NCI-H2171 treated with DMSO at 0.1 percent for 48 hours (cell line): ENCODE measurements at regions not wholly inside any gene's neighbourhood (a gene's known extent, or its start where the extent isn't known, plus 50 kb on each side); places are given as distances from the start of the nearest gene placed in this dataset.
A peak's percentile ranks its signal among the peaks of the same experiment; 100 is the strongest.

Experiments used
- DNase-seq: peaks from one replicate; lab custom pipeline; 2025; lab: John Stamatoyannopoulos, UW

DNA sequence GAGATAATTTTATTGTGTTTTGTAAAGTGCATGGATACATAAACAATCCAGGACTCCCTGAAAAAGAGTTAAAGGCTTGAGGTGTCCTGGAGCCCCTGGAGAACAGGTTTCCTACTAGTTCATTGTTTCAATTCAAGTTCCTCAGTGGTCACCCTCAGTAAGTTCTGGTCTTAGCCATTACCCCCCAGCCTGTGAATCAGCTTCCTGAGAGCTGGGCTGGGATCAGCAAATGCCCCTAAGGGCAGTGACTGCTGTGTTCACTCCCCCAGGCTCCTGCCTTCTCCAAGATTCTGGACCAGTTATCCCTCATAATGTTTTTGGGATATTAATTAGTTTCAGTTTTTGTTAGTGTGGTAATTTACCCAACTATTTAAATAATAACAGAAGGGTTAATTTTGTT lies 151.6 kb upstream of the PRSS58 start:
- no peak for DNase-seq

DNA sequence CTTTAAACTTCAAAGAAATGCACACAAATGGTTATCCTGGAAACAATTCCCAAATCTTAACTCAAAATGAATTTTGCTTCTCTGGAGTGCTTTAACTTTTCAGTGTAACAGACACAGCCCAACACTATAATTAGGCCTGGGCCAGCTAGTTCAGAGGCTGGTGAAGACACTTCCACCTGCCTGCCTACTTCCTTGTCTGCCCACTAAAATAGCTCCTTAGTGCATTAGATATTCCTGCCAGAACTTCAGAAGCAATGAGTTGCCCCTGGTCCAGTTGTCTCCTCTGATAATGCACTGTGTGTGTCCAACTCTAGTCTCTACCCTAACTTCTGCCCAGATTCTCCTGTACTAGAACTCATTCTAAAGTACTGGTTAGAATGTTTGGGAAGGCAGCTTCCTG lies 150.9 kb upstream of the PRSS58 start:
- no peak for DNase-seq

GRCh38 chr7:142407939-142408570 lies 150.2 kb upstream of the PRSS58 start:
- DNase-seq, result no peak

DNA sequence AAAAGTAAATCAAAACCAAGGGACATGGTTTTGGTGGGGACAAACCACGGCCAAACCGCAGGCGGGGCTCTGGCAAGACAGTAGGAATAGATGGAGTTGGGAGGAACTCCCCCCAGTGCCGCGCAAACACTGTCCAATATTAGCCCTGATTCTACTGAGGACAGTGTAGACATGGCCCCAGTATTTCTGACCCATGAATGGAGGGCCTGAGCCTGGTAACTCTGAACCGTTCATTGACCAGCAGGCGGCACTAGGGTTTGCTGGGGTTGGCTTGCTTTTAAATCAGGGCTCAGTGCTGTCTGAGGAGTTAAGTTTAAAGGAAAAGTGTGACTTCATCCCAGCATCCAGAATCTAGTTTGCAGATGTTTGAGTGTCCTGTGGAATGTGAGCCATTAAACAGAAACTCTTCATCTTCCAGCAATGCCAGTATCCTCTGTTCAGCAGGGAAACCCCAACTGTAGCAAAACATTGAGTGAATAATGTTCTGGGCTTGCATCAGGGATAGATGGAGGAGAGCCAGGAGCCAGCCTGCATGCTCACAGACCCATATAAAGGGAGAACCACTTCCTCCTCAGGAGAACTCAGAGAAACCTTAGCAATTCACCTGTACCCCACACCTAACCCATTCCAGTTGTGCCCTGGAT lies 147.4 kb upstream of the PRSS58 start:
- DNase-seq, result no peak

DNA sequence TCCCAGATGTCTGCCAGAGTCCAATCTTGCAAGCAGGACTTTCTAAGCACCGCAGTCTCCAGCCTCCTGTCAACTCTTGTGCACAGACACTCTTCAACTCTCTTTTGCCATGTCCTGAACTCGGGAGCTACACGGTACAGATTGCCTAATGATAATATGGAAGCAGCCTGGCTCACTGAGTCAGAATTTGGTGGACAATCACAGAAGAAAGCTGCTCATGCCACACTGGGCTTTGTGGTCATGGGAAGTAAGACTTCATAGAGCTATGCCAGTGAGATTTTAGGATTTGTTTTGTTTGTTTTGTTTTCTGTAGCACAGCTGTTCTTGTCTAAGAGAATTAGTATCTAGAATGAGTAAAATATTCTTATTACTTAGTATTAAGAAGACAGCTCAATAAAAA lies 144.1 kb upstream of the PRSS58 start:
- no peak for DNase-seq

DNA sequence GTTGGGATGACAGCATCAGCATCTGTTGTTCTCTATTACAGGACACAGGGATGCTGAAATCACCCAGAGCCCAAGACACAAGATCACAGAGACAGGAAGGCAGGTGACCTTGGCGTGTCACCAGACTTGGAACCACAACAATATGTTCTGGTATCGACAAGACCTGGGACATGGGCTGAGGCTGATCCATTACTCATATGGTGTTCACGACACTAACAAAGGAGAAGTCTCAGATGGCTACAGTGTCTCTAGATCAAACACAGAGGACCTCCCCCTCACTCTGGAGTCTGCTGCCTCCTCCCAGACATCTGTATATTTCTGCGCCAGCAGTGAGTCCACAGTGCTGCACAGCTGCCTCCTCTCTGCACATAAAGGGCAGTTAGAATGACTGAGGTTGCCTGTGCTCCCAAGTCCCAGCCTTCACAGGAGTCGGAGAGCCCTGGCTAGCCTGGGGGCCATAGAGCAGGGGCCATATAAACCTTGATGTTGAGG lies 142.2 kb upstream of the PRSS58 start:
- no peak for DNase-seq

DNA sequence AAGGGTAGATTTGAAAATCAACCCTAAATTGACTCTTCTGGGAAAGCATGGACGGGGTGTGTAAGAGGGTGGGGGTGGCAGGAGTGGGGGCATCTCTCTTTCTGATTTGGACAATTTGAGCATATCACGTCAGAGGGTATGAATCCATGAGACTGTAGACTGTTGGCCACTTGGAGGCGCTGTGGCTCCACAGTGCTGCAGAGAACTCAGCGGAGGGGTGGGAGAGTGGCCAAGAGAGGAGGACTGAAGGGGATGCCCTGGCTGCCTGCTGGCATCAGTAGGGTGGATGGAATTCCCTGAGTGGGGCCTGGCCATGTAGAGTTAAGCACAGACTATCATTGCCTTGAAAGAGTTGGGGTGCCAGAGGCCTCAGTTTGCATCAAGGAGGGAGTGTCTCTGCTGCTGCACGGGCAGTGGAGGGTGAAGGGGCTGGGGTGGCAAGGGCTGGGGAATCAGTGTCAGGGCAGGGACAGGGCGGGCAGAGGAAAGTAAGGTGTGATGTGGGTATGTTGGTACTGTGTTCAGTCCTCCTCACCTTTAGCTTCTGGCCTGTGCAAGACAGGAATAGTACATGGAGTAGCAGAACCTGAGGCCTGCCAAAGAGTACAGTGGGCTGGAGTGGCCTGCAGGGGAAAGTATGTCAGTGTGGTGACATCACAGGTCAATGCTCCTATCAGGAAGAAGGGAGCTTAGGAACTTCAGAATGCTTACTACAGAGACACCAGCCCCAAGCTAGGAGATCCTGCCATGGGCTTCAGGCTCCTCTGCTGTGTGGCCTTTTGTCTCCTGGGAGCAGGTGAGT lies 133.5 kb upstream of the PRSS58 start:
- no peak for DNase-seq

DNA sequence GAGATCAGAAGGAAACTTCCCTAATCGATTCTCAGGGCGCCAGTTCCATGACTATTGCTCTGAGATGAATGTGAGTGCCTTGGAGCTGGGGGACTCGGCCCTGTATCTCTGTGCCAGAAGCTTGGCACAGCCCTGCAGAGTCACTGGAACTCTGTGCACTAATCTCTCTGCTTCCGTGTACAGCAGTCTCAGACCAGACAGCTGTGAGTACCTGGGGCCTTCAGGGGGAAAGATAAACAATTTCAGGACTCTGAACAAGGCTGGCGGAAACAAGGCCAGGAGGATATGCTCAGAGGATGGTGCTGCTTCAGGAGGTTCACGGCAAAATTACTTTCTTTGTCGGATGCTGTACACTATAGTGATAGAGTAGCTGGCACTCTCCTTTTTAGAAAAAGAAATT lies 131.7 kb upstream of the PRSS58 start:
- peak; percentile 42 for DNase-seq

DNA sequence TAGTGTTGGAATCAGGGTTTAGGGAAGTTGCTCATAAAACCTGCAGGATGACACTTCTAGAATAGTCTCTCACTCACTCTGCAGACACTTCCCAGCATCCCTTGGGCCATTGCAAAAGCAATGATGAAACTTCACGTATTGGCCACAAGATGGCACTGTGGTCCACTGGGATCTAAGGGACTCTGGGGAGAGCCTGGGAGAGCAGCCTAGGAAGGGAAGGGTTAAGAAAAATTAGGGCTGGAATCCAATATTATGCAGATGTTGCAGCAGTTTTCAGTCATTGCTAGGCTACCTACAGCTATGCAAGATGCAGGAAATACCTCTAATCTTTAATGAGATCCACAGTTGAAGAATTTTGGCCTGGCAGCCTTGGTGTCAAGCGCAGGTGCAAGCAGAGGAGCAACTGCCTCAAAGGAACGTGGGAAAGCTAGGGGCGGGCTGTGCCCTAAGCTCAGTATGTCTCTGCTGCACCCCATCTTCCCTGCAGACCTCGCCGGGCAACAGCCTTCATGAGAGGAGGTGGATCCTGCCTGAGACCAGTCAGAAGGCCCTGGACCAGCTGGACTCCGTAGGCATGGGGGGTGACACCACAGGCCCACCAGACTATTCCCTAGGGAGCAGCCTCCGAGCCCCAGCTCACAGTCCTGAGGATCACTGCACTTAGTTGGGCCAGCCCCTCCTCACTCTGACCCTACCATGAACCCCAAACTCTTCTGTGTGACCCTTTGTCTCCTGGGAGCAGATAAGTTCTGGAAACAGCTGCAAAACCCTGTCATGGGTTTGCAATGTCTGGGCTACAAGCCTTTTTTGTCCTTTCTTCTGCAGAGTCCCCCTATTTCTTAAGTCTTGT lies 127.9 kb upstream of the PRSS58 start:
- DNase-seq, result peak; percentile 68

- no peak for DNase-seq
Measured at GRCh38 chr7:142384493-142384922, 126.7 kb upstream of the PRSS58 start.

GRCh38 chr7:142383841-142384492 lies 126.1 kb upstream of the PRSS58 start:
- no peak for DNase-seq

DNA sequence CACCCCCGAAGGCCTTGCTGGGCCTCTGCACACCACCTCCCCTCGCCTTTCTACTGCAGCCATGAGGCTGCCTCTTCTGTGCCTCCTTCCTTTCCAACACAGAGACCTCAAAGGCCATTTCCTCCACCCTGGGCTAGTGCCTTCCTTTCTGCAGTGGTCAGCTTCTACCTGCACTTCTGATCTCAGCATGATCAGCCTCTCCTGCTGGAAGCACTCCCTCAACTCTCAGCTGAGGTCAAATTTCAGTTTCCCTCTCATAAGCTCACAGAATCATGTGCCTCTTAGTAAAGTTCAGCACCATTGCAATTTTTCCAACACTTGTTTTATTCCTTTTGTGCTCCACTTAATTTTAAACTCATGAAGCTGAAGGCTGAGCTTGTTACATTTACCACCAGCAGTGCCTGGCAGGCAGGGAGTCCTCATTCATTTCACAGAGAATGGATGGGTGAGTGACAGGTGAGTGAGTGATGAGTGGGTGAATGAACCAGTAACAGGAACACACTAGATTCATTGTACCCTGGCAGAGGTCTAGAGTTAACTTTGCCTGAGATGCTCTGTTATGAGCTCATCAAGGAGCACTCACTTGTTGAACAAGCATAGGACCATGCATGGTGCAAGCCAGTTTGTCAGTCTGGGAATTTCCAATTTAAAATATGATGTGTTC lies 124.0 kb upstream of the PRSS58 start:
- DNase-seq, result no peak

DNA sequence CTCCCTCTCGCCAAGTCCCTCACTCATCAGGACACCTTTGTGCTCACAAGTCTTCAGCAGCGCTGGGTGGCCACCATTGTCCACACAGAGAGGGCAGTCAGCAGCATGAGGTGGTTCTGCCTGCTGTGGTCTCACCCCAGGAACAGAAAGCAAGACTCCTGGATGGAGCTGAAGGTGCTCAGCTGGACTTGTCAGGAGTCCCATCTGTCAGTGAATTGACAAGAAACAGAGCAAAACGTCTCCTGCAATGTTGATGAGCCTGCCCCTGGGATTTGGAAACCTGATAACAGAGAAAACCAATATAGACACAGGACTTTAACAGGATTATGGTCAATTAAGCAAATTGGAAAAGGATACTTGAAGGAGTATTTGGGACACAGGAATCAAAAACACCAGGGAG lies 122.2 kb upstream of the PRSS58 start:
- peak; percentile 69 for DNase-seq

GRCh38 chr7:142379201-142379885 lies 121.5 kb upstream of the PRSS58 start:
- no peak for DNase-seq

DNA sequence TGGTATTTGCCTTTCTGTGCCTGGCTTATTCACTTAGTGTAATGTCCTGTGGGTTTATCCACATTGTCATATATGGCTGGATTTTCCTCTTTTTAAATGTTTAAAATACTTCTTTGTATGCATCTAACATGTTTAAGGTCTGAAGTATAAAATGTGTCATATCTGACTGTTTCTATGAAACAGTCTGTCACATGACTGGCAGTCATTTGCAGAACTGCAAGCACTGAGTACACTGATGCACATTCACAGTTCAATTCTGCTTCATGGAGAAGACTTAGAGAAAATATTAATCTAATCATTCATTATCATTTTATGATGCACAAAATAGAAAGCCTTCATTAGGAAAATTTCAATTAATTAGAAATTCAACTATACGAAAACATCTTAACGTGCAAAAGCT lies 119.7 kb upstream of the PRSS58 start:
- no peak for DNase-seq

GRCh38 chr7:142376356-142376997 lies 118.6 kb upstream of the PRSS58 start:
- DNase-seq, result no peak

DNA sequence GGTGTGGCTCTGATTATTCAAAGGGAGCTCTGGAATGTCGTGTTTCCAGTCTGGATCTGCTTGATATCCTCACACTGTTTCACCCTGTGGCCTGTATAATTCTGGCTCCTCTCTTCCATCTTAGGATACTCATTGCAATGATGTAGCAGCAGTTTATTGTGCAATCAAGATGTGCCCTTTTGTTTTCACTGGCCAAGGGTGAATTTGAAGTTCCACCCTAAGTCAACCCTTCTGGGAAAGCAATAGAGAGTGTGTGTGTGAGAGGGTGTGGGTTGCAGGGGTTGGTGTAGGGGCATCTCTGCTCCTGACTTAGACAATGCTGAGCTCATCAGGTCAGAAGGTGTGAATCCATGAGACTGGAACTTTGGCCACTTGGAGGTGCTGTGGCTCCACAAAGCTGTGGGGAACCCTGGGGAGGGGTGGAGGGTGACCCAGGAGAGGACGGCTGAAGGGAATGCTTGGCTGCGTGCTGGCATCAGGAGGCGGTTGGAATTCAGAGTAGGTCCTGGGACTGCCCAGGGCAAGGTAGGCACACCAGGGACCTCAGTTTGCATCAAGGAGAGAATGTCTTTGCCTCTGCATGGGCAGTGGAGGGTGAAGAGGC lies 118.0 kb upstream of the PRSS58 start:
- DNase-seq, result no peak

GRCh38 chr7:142372727-142373126 lies 114.9 kb upstream of the PRSS58 start:
- no peak for DNase-seq

- DNase-seq, result no peak
Measured at GRCh38 chr7:142371586-142372377, 113.9 kb upstream of the PRSS58 start.
